Common myeloid progenitor, CD34-positive (primary cell): ENCODE measurements at regions not wholly inside any gene's neighbourhood (a gene's known extent, or its start where the extent isn't known, plus 50 kb on each side); places are given as distances from the start of the nearest gene placed in this dataset.

Experiments used
- CTCF ChIA-PET: fragments of 350-600 bp; sonication (Branson Sonifier 250); formaldehyde crosslinking; loops from one replicate; lab custom pipeline; 2021; ENCODE audit warnings: antibody characterized with exemption; lab: Charles Lee
- POLR2A ChIA-PET: fragments of 350-600 bp; sonication (Branson Sonifier 250); formaldehyde crosslinking; loops from one replicate; lab custom pipeline; 2021; ENCODE audit warnings: antibody characterized with exemption; lab: Charles Lee
- DNase-seq, 3 donors: peaks; one replicate each; pipeline versions ENCODE4 v3.0.0 to v3.0.0-alpha.2; 2013
- H3K27ac ChIP-seq, 2 experiments: 1 replicate in 1 of 2; 2 replicates in 1 of 2; pipeline ENCODE4 v1.7.0; 2013; ENCODE audit warnings: inconsistent platforms in 2 of 2, low read length in 2 of 2, mild to moderate bottlenecking in 2 of 2, low read depth in 1 of 2, moderate library complexity in 1 of 2; ENCODE audit not compliant: severe bottlenecking in 2 of 2, insufficient read depth in 1 of 2, poor library complexity in 1 of 2
- H3K27me3 ChIP-seq, 5 experiments: replicated peaks in 2 of 5; 1 replicate in 3 of 5; 2 replicates in 2 of 5; pipeline versions ENCODE4 v1.6.1 to v1.7.0; 2013; ENCODE audit warnings: low read length in 4 of 5, mild to moderate bottlenecking in 2 of 5, moderate library complexity in 2 of 5, inconsistent platforms in 1 of 5; ENCODE audit not compliant: insufficient read depth in 5 of 5, control insufficient read depth in 4 of 5
- H3K36me3 ChIP-seq, 4 experiments: 1 replicate in 2 of 4; 2 replicates in 2 of 4; pipeline versions ENCODE4 v1.6.1 to v1.7.0; 2013; ENCODE audit warnings: low read length in 3 of 4, control low read depth in 1 of 4, mild to moderate bottlenecking in 1 of 4; ENCODE audit not compliant: control insufficient read depth in 4 of 4, insufficient read depth in 4 of 4
- H3K4me1 ChIP-seq, 4 experiments: 1 replicate in 3 of 4; 2 replicates in 1 of 4; pipeline versions ENCODE4 v1.6.1 to v1.7.1; 2013; ENCODE audit warnings: low read length in 3 of 4, mild to moderate bottlenecking in 3 of 4, control low read depth in 1 of 4, inconsistent platforms in 1 of 4, moderate library complexity in 1 of 4; ENCODE audit not compliant: control insufficient read depth in 4 of 4, insufficient read depth in 4 of 4; ENCODE audit errors: control extremely low read depth in 1 of 4
- H3K4me3 ChIP-seq, 7 experiments: 1 replicate in 4 of 7; 2 replicates in 3 of 7; pipeline versions ENCODE4 v1.5.1 to v1.7.0; 2013; ENCODE audit warnings: mild to moderate bottlenecking in 7 of 7, low read length in 6 of 7, moderate library complexity in 6 of 7, inconsistent platforms in 2 of 7, low read depth in 2 of 7, control low read depth in 1 of 7; ENCODE audit not compliant: insufficient read depth in 4 of 7, control insufficient read depth in 1 of 7; ENCODE audit errors: extremely low read depth in 1 of 7
- H3K9me3 ChIP-seq, 5 experiments: 1 replicate in 4 of 5; 2 replicates in 1 of 5; pipeline versions ENCODE4 v1.6.1 to v1.7.1; 2013; ENCODE audit warnings: low read length in 4 of 5, mild to moderate bottlenecking in 2 of 5, inconsistent platforms in 1 of 5, low read depth in 1 of 5, moderate library complexity in 1 of 5; ENCODE audit not compliant: control insufficient read depth in 4 of 5, insufficient read depth in 2 of 5; ENCODE audit errors: control extremely low read depth in 1 of 5
- WGBS: methylation state at CpG from one replicate; pipeline ENCODE4 v1.1.5; 2013; ENCODE audit not compliant: insufficient coverage; 5-methylcytosine and 5-hydroxymethylcytosine counted together

DNA sequence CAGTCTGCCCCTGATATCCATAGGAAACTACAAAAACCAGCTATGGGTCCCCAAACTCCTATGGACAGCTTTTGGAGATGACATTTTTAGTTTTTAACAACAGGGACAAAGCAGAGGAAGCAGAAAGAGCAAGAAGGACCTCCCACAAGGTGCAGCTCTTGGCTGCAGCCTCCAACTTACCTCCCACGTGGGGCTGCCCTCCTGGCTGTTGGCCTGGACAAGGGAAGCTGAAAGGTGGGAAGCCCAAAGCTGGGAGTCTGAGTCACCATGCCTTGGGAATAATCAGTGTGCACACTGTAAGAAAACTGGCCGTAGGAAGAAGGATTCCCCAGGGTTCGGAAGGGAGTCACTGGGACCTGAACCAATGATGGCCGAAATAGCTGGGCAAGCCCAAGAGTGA is 51.8 kb upstream of the PAX1 start:
- Histone ChIP-seq H3K9me3 (no peaks in the 10 kb centered on the region), H3K4me1 (no peaks in the 10 kb centered on the region), H3K36me3 (no peaks in the 10 kb centered on the region), H3K4me3 (no peak overlapping the region), H3K27ac (no peak overlapping the region), H3K27me3 (peaks cover 0 to 14% (median 2%) of the 10 kb centered on the region in 5 experiments)
- ChIA-PET POLR2A (no interaction called here), CTCF (no interaction called here)
- WGBS, result 75% methylated on average over 4 of the region's 4 CpGs
- DNase-seq, result no peak

GRCh38 chr20:21643417-21643816 is 62.0 kb upstream of the PAX1 start:
- no peak overlapping the region for H3K4me3 ChIP-seq
- 74% methylated on average over 4 of the region's 6 CpGs for WGBS
- H3K4me1 ChIP-seq, result no peaks in the 10 kb centered on the region
- H3K27me3 ChIP-seq, result peaks cover 0 to 6% (median 0%) of the 10 kb centered on the region in 5 experiments
- no peak for DNase-seq
- no peaks in the 10 kb centered on the region for H3K36me3 ChIP-seq
- H3K27ac ChIP-seq, result no peak overlapping the region
- ChIA-PET CTCF (no interaction called here), POLR2A (no interaction called here)
- peaks cover 0 to 8% (median 0%) of the 10 kb centered on the region in 5 experiments for H3K9me3 ChIP-seq

DNA sequence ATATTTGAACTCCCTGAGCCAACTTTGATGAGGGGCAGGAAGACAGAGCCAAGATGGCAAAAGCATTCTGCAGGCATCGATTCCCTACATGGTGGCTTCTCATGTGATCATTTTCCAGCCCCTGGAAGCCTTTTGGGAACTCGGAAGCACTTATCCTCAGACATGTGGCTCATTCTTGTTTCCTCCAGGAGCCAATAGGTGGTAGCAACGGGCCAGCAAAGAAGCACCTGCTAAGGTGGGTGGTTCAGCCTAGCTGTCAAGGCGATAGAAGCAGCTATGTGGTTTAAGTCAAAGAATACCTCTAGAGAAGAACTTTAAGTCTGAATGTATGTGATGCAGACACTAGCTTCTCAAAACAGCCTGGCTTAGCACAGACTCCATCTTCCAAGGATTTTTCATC is 64.9 kb upstream of the PAX1 start:
- H3K4me3 ChIP-seq, result no peak overlapping the region
- ChIA-PET POLR2A (no interaction called here), CTCF (no interaction called here)
- peaks cover 0 to 6% (median 0%) of the 10 kb centered on the region in 5 experiments for H3K27me3 ChIP-seq
- H3K4me1 ChIP-seq, result no peaks in the 10 kb centered on the region
- no peaks in the 10 kb centered on the region for H3K36me3 ChIP-seq
- H3K9me3 ChIP-seq, result peaks cover 0 to 3% (median 0%) of the 10 kb centered on the region in 5 experiments
- WGBS, result 22% methylated on average over 4 of the region's 4 CpGs
- H3K27ac ChIP-seq, result no peak overlapping the region
- DNase-seq, result no peak

- no peaks in the 10 kb centered on the region for H3K36me3 ChIP-seq
- no peaks in the 10 kb centered on the region for H3K4me1 ChIP-seq
- POLR2A ChIA-PET, result no interaction called here
- no peak overlapping the region for H3K4me3 ChIP-seq
- WGBS, result 100% methylated on average over 2 of the region's 4 CpGs
- H3K9me3 ChIP-seq, result peaks cover 0 to 1% (median 0%) of the 10 kb centered on the region in 5 experiments
- DNase-seq, result no peak
- CTCF ChIA-PET, result interaction anchor here (1.3 kb wide), 1 partner anchor 19 kb away, joined by 4 read pairs; no protein-coding TSS in a partner anchor
- H3K27me3 ChIP-seq, result peaks cover 0 to 11% (median 6%) of the 10 kb centered on the region in 5 experiments
- no peak overlapping the region for H3K27ac ChIP-seq
Observed at GRCh38 chr20:21633829-21634228, 71.6 kb upstream of the PAX1 start.

DNA sequence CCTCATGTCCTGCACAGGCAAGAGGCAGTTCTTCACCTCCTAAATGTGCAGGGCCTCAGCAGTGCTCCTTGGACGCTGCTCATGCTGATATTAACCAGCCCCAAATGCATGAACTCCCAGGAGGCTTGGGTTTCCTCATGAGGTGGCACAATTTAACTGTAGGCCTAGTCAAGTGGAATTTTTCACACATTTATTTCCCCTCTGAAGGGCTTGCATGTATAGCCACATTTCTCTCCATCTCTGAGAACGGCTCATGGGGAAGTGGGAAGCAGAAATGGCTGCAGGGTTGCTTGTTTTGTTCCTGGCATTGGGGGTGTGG is 72.8 kb upstream of the PAX1 start:
- WGBS, result 80% methylated on average over 1 of the region's 2 CpGs
- DNase-seq, result no peak
- peaks cover 0 to 13% (median 7%) of the 10 kb centered on the region in 5 experiments for H3K27me3 ChIP-seq
- no peak overlapping the region for H3K27ac ChIP-seq
- peaks cover 0 to 1% (median 0%) of the 10 kb centered on the region in 5 experiments for H3K9me3 ChIP-seq
- ChIA-PET POLR2A (no interaction called here), CTCF (no interaction called here)
- no peaks in the 10 kb centered on the region for H3K4me1 ChIP-seq
- no peaks in the 10 kb centered on the region for H3K36me3 ChIP-seq
- no peak overlapping the region for H3K4me3 ChIP-seq

DNA sequence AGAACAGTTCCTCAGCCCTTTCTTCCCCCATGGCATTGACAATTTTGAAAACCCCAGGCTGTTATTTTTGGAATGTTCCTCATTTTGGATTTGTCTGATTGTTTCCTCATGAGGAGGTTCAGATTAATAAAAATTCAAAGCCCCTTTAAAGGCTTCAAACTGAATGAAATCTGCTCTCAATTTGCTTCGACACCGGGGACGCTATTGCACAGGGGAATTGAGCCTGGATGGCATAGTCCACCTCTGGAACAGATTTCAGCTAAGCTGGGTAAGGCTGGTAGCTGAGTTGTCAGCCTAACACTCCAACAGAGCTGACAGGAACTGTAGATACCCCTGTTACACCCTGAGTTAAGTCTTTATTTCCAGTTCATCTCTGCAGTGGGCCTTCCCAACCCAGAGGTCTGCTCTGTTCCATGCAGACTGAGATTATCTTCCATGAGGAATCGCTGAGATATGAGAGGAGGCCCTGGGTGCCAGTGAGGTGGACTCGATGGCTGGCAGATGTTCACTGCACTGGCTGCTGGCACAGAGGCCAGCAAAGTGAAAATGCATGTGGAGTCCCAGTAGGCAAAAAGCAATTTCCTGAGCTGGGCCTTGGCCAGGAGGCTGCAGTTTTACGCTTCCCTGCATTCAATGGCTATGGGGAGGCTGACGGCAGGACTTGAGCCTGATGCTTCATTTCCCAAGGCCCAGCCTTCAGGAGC is 73.3 kb upstream of the PAX1 start:
- DNase-seq, result no peak
- 96% methylated on average over 7 of the region's 7 CpGs for WGBS
- Histone ChIP-seq H3K36me3 (no peaks in the 10 kb centered on the region), H3K4me1 (no peaks in the 10 kb centered on the region), H3K27me3 (peaks cover 0 to 13% (median 7%) of the 10 kb centered on the region in 5 experiments), H3K4me3 (no peak overlapping the region), H3K27ac (no peak overlapping the region), H3K9me3 (peaks cover 0 to 1% (median 0%) of the 10 kb centered on the region in 5 experiments)
- ChIA-PET CTCF (no interaction called here), POLR2A (no interaction called here)

DNA sequence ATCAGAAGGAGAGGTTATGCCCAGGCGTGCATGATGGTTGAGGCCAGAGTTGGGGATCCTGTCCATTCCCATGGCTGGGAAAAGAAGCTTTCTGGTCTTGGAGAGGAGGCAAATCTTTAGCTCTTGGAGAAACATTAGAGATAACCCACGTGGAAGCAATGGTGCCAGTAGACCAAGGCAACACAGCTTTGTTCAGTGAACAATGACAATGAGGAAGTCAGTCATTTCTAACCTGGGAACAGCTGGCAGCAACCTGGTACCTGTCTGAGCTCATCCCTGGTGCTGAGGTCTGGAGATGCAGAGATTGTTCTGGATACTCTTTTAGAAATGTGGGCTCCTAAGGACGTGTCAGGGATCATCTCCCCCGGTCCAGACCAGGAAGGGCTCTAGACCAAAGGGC is 76.7 kb upstream of the PAX1 start:
- no peaks in the 10 kb centered on the region for H3K4me1 ChIP-seq
- peaks cover 0 to 16% (median 7%) of the 10 kb centered on the region in 5 experiments for H3K27me3 ChIP-seq
- no peaks in the 10 kb centered on the region for H3K9me3 ChIP-seq
- no peak overlapping the region for H3K4me3 ChIP-seq
- WGBS, result 74% methylated on average over 4 of the region's 4 CpGs
- ChIA-PET CTCF (interaction anchor here (1.4 kb wide), 1 partner anchor 14 kb away, joined by 3 read pairs; no protein-coding TSS in a partner anchor), POLR2A (no interaction called here)
- no peak overlapping the region for H3K27ac ChIP-seq
- no peak for DNase-seq
- H3K36me3 ChIP-seq, result no peaks in the 10 kb centered on the region
